HEK293 (cell line): ENCODE measurements at regions not wholly inside any gene's neighbourhood (a gene's known extent, or its start where the extent isn't known, plus 50 kb on each side); places are given as distances from the start of the nearest gene placed in this dataset.
A peak's percentile ranks its signal among the peaks of the same experiment; 100 is the strongest.

ENCODE experiments used
- CTCF ChIA-PET: fragments of 350-600 bp; formaldehyde crosslinking; extraction: SDS; loops from one replicate; lab custom pipeline; 2021; ENCODE audit warnings: antibody characterized with exemption; lab: Yijun Ruan, JAX
- POLR2A ChIA-PET: fragments of 300-600 bp; formaldehyde crosslinking; extraction: SDS; loops from one replicate; lab custom pipeline; 2020; ENCODE audit warnings: antibody characterized with exemption, inconsistent platforms; lab: Yijun Ruan, JAX
- H3K27ac ChIP-seq: fragments of 200-500 bp; sonication (Bioruptor generic); 2 replicates; pipeline ENCODE4 v1.5.1; 2014; ENCODE audit warnings: low read depth, low read length, control low read depth, inconsistent platforms; ENCODE audit errors: extremely low read depth
- H3K36me3 ChIP-seq, 2 experiments: fragments of 200-500 bp in 1 of 2; sonication (Bioruptor generic) in 1 of 2; 1 replicate in 1 of 2; 2 replicates in 1 of 2; pipeline ENCODE4 v1.5.1; 2014 to 2017; ENCODE audit warnings: inconsistent platforms in 2 of 2, low read length in 2 of 2; ENCODE audit not compliant: control insufficient read depth in 2 of 2, insufficient read depth in 1 of 2
- H3K4me1 ChIP-seq: fragments of 200-500 bp; sonication (Bioruptor generic); 2 replicates; pipeline ENCODE4 v1.5.1; 2014; ENCODE audit warnings: mild to moderate bottlenecking, low read length, inconsistent platforms; ENCODE audit not compliant: control insufficient read depth, insufficient read depth
- H3K4me3 ChIP-seq: 2 replicates; pipeline ENCODE4 v1.5.1; 2011; ENCODE audit warnings: low read depth, mild to moderate bottlenecking, control low read depth, low read length, moderate library complexity
- H3K9me3 ChIP-seq: fragments of 200-500 bp; sonication (Bioruptor generic); 2 replicates; pipeline ENCODE4 v1.5.1; 2014; ENCODE audit warnings: low read depth, low read length, inconsistent platforms; ENCODE audit not compliant: control insufficient read depth, insufficient read depth
- BCL6B ChIP-seq: fragments of 450-650 bp; formaldehyde crosslinking; IDR thresholded peaks from 2 replicates; pipeline ENCODE4 v1.5.1; 2017; ENCODE audit warnings: missing biosample characterization, missing genetic modification characterization
- RBAK ChIP-seq: fragments of 450-650 bp; formaldehyde crosslinking; IDR thresholded peaks from 2 replicates; pipeline ENCODE4 v1.5.1; 2016; ENCODE audit warnings: missing biosample characterization, missing genetic modification characterization
- SCRT2 ChIP-seq: fragments of 450-650 bp; formaldehyde crosslinking; IDR thresholded peaks from 2 replicates; pipeline ENCODE4 v1.5.1; 2016; ENCODE audit warnings: missing biosample characterization, missing genetic modification characterization
- ZFP3 ChIP-seq: fragments of 450-650 bp; formaldehyde crosslinking; IDR thresholded peaks from 2 replicates; pipeline ENCODE4 v1.5.1; 2016; ENCODE audit warnings: low read depth, missing biosample characterization, missing genetic modification characterization
- ZNF132 ChIP-seq: fragments of 450-650 bp; formaldehyde crosslinking; IDR thresholded peaks from 2 replicates; pipeline ENCODE4 v1.5.1; 2017; ENCODE audit warnings: missing biosample characterization, missing genetic modification characterization, borderline replicate concordance
- ZNF138 ChIP-seq: fragments of 450-650 bp; formaldehyde crosslinking; IDR thresholded peaks from 2 replicates; pipeline ENCODE4 v1.5.1; 2016; ENCODE audit warnings: missing biosample characterization, missing genetic modification characterization, borderline replicate concordance
- ZNF146 ChIP-seq: fragments of 450-650 bp; formaldehyde crosslinking; IDR thresholded peaks from 2 replicates; pipeline ENCODE4 v1.5.1; 2016; ENCODE audit warnings: missing biosample characterization, missing genetic modification characterization
- ZNF16 ChIP-seq: fragments of 450-650 bp; formaldehyde crosslinking; IDR thresholded peaks from 2 replicates; pipeline ENCODE4 v1.5.1; 2016; ENCODE audit warnings: low read depth, missing biosample characterization, missing genetic modification characterization
- ZNF350 ChIP-seq: fragments of 450-650 bp; formaldehyde crosslinking; IDR thresholded peaks from 2 replicates; pipeline ENCODE4 v1.5.0; 2017; ENCODE audit warnings: missing biosample characterization, mild to moderate bottlenecking, missing genetic modification characterization
- ZNF354C ChIP-seq: fragments of 450-650 bp; formaldehyde crosslinking; IDR thresholded peaks from 2 replicates; pipeline ENCODE4 v1.5.1; 2016; ENCODE audit warnings: missing biosample characterization, missing genetic modification characterization, low read depth, borderline replicate concordance
- ZNF391 ChIP-seq: fragments of 450-650 bp; formaldehyde crosslinking; IDR thresholded peaks from 2 replicates; pipeline ENCODE4 v1.5.1; 2016; ENCODE audit warnings: low read depth, missing biosample characterization, missing genetic modification characterization, borderline replicate concordance
- ZNF416 ChIP-seq: fragments of 450-650 bp; formaldehyde crosslinking; IDR thresholded peaks from 2 replicates; pipeline ENCODE4 v1.5.1; 2016; ENCODE audit warnings: missing biosample characterization, missing genetic modification characterization
- ZNF48 ChIP-seq: fragments of 450-650 bp; formaldehyde crosslinking; IDR thresholded peaks from 2 replicates; pipeline ENCODE4 v1.5.1; 2016; ENCODE audit warnings: missing biosample characterization, missing genetic modification characterization
- ZNF510 ChIP-seq: fragments of 450-650 bp; formaldehyde crosslinking; IDR thresholded peaks from 2 replicates; pipeline ENCODE4 v1.5.1; 2018; ENCODE audit warnings: mild to moderate bottlenecking, missing genetic modification characterization, missing biosample characterization; ENCODE audit not compliant: insufficient replicate concordance
- ZNF561 ChIP-seq: fragments of 450-650 bp; IDR thresholded peaks from 2 replicates; pipeline ENCODE4 v1.5.1; 2018; ENCODE audit warnings: missing biosample characterization, missing genetic modification characterization, borderline replicate concordance
- ZNF621 ChIP-seq: fragments of 450-650 bp; formaldehyde crosslinking; IDR thresholded peaks from 2 replicates; pipeline ENCODE4 v1.5.1; 2017; ENCODE audit warnings: missing biosample characterization, missing genetic modification characterization
- ZNF692 ChIP-seq: fragments of 450-650 bp; formaldehyde crosslinking; IDR thresholded peaks from 2 replicates; pipeline ENCODE4 v1.5.1; 2016; ENCODE audit warnings: missing biosample characterization, missing genetic modification characterization
- ZNF704 ChIP-seq: fragments of 450-650 bp; formaldehyde crosslinking; IDR thresholded peaks from 2 replicates; pipeline ENCODE4 v1.5.1; 2016; ENCODE audit warnings: missing biosample characterization, missing genetic modification characterization
- ZSCAN18 ChIP-seq: fragments of 450-650 bp; formaldehyde crosslinking; IDR thresholded peaks from 2 replicates; pipeline ENCODE4 v1.5.1; 2016; ENCODE audit warnings: missing biosample characterization, missing genetic modification characterization
- TF ChIP-seq, protein P1 (sequence below): fragments of 450-650 bp; formaldehyde crosslinking; IDR thresholded peaks from 2 replicates; pipeline ENCODE4 v1.5.1; 2016; ENCODE audit warnings: missing biosample characterization, missing genetic modification characterization

DNA sequence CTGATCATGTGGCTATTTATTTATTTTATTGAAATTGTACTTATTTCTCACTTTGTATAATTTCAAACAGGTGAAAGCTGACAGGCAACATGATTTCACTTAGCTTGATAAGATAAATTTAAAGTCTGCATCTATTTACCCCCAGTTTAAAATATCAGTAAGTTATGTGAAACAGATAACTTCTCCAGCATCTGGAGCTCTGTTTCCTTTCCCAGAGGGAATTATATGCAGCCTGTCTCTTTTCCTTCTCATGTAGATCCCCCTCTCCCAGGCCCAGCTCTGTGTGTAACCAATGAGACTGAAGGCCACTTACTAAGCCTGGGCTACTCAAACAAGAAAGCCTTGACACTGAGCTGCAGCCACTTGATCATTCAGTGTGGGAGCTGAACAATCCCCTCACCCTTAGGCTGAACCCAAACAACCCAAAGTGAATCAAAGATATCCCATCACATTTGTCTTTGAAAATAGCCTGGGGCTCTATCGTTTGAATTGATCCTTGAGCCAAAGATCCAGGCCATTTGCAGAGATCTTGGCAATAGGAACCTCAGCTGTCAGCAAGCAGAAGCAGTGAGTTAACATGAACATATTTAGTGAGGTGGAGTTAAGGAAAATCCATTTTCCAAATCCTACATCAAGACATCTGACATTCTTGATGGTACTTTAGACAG, 383.9 kb downstream of the TGFB2 start (continued):
- TF ChIP-seq ZNF132 (tag by site-specific recombination): no peak

- Histone ChIP-seq H3K4me1 (no peaks in the 10 kb centered on the region), H3K36me3 (no peaks in the 10 kb centered on the region), H3K4me3 (no peak overlapping the region), H3K9me3 (no peaks in the 10 kb centered on the region), H3K27ac (no peak overlapping the region)
- POLR2A ChIA-PET: no interaction called here
- CTCF ChIA-PET: interaction anchor here (0.7 to 1.1 kb wide), 2 partner anchors 10 to 341 kb away, joined by 3 to 5 read pairs; no protein-coding TSS in a partner anchor
- TF ChIP-seq SCRT2: peak; percentile 45; the same call in 1 of the 2 replicates
- no peak for TF ChIP-seq ZNF350 (tag by site-specific recombination)
These were observed 390.4 kb downstream of the TGFB2 start for GRCh38 chr1:218735436-218736032.

- H3K4me3 ChIP-seq: no peak overlapping the region
- POLR2A ChIA-PET: no interaction called here
- no peak overlapping the region for H3K27ac ChIP-seq
- no peaks in the 10 kb centered on the region for H3K4me1 ChIP-seq
- no peaks in the 10 kb centered on the region for H3K36me3 ChIP-seq
- CTCF ChIA-PET: no interaction called here
- no peaks in the 10 kb centered on the region for H3K9me3 ChIP-seq
- TF ChIP-seq ZNF391 (tag by site-specific recombination): no peak
- TF ChIP-seq, protein P1, sequence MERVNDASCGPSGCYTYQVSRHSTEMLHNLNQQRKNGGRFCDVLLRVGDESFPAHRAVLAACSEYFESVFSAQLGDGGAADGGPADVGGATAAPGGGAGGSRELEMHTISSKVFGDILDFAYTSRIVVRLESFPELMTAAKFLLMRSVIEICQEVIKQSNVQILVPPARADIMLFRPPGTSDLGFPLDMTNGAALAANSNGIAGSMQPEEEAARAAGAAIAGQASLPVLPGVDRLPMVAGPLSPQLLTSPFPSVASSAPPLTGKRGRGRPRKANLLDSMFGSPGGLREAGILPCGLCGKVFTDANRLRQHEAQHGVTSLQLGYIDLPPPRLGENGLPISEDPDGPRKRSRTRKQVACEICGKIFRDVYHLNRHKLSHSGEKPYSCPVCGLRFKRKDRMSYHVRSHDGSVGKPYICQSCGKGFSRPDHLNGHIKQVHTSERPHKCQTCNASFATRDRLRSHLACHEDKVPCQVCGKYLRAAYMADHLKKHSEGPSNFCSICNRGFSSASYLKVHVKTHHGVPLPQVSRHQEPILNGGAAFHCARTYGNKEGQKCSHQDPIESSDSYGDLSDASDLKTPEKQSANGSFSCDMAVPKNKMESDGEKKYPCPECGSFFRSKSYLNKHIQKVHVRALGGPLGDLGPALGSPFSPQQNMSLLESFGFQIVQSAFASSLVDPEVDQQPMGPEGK (tag by site-specific recombination): no peak
- no peak for TF ChIP-seq ZNF16 (tag by site-specific recombination)
- TF ChIP-seq ZNF138: no peak
- TF ChIP-seq ZNF704 (tag by site-specific recombination): no peak
- TF ChIP-seq ZNF48 (tag by site-specific recombination): no peak
- TF ChIP-seq ZNF692 (tag by site-specific recombination): no peak
- TF ChIP-seq ZNF146 (tag by site-specific recombination): no peak
- TF ChIP-seq ZFP3 (tag by site-specific recombination): no peak
- TF ChIP-seq ZSCAN18 (tag by site-specific recombination): no peak
- TF ChIP-seq ZNF510 (tag by site-specific recombination): no peak
- no peak for TF ChIP-seq ZNF621 (tag by site-specific recombination)
- no peak for TF ChIP-seq BCL6B (tag by site-specific recombination)
- TF ChIP-seq ZNF354C (tag by site-specific recombination): no peak
- no peak for TF ChIP-seq ZNF561 (tag by site-specific recombination)
- TF ChIP-seq RBAK: no peak
- no peak for TF ChIP-seq ZNF416 (tag by site-specific recombination)
These were observed 394.3 kb downstream of the TGFB2 start for GRCh38 chr1:218739426-218739825.
